GM19328 (cell line): ENCODE measurements at regions not wholly inside any gene's neighbourhood (a gene's known extent, or its start where the extent isn't known, plus 50 kb on each side); places are given as distances from the start of the nearest gene placed in this dataset.

Experiments
- ATAC-seq: cut with Tn5 transposase; IDR thresholded peaks from one replicate; pipeline ENCODE4 v1.9.1; 2021; ENCODE audit warnings: mild to moderate bottlenecking, moderate library complexity; ENCODE audit not compliant: unreplicated experiment

DNA sequence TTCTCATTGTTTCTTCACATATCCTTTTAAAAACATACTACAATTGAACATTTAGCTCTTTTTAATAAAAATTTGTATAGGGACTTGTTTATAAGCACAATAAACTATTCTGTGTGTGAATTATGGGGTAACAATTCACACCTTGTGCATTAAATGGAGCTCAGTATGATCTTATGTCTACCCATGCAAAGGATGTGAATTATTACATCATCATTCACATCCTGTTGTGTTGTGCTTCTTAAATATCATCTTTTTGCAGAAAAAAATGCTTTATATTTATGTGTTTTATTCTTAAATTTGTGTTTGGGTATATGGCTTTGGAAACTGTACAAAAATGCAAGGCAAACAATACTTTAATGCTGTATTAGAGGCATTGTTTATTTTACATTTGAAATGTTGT, 96.7 kb upstream of the PABPC4L start:
- no peak for ATAC-seq

DNA sequence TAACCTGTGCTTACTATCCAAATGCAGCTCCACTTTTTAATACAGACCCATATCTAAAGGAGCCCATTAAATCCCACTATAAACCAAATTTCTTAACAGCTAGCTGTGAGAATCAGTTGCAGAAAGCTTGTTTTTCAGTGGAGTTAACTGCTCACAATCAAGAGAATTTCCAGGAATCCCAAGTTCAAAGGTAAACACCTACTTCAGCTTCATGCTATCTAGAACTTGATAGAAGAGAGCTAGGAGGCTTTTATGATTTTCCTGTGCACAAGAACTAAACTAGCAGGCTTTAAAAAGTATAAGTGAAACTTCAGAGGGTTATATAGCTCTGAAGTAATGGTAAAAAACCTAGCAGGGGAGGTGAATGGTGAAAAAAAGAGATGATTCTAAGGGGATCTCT, 96.2 kb upstream of the PABPC4L start:
- ATAC-seq, result no peak

DNA sequence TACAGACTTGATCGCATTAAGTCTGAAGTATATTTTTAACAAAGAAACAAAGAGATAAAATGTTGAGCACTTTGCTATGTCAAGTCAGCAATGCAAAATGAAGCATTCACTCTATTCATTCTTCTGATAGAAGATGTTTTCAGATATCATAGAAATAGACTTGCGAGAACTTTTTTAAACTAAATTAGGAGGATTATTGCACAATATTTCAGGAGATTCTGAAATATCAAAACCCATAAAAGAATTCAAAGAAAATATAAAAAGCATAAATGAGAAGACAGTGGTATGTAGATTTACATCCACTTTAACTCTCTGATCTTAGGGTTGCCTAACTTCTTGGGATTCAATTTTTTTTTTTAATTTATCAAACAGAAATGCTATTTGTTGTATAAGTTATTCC, 81.1 kb upstream of the PABPC4L start:
- ATAC-seq, result no peak

DNA sequence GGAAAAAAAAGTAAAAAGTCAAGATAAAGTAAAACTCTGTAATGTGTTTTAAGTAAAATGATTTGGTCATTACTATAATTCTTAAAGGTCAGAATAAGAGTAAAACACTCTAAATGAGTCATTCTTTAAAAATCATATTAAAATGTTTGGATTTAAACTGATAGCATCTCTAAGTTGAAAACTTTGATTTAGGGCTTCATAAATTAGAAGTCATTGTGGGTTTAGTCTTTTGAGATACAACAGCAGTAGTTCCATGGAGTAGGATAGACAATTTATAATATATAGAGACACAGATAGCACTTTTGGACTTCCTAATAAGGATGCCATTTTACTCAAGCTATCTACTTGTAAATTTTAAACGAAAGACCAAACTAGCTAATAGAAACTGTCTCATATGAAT, 77.1 kb upstream of the PABPC4L start:
- ATAC-seq, result no peak

DNA sequence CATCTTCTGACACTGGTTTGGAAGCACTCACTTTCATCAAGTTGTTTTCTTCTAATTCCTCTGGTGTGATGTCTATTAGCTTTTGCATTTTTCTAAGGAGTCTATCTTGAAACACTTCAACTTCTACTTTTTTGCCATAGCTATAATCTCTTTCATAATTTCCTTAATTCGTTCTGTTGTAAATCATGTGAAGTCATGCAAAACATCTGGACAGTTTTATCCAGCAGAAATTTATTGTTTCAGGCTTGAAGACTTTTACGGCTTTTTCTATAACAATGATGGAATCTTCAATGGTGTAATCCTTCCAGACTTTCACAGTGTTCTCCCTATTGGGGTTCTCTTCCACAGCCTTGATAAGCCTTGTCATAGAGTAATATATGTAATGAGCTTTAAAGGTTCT, 74.9 kb upstream of the PABPC4L start:
- ATAC-seq, result no peak

DNA sequence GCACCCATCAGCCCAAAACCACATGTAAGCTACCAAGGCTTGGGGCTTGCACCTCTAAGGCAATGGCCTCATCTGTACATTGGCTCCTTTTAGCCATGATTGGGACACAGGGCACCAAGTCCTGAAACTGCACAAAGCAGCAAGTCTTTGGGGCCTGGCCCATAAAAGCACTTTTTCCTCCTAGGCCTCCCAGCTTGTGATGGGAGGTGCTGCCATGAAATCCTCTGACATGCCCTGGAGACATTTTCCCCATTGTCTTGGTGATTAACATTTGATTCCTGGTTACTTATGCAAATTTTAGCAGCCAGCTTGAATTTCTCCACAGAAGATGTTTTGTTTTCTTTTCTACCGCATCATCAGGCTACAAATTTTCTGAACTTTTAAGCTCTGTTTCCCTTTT, 58.5 kb upstream of the PABPC4L start:
- no peak for ATAC-seq
